ENCODE measurements at regions not wholly inside any gene's neighbourhood (a gene's known extent, or its start where the extent isn't known, plus 50 kb on each side); places are given as distances from the start of the nearest gene placed in this dataset.
"Not testable (repeated sequence)": the region's sequence is repeated elsewhere in the genome, so short reads cannot be mapped to it uniquely, and the experiment has no call there.

GRCh38 chr1:112140743-112141142 is 151.3 kb upstream of the KCND3 start:
- no peaks in the 10 kb centered on the region for H3K4me1 Mint-ChIP-seq
- Histone ChIP-seq H3K4me3 (ENCODE audit: low read length in 2 of 2) (no peak overlapping the region), H3K27me3 (ENCODE audit: insufficient read depth, low read length) (peaks cover 7% of the 10 kb centered on the region), H3K36me3 (ENCODE audit: insufficient read depth, low read length) (no peaks in the 10 kb centered on the region), H3K4me1 (ENCODE audit: insufficient read depth, low read length) (no peaks in the 10 kb centered on the region), H3K9me3 (ENCODE audit: control insufficient read depth in 1 of 2, low read length in 2 of 2) (no peaks in the 10 kb centered on the region), H3K27ac (ENCODE audit: low read depth, low read length) (no peak overlapping the region)
- no peak overlapping the region for H3K27ac Mint-ChIP-seq
- H3K9me3 Mint-ChIP-seq, result no peaks in the 10 kb centered on the region
- intact Hi-C loops (cut with micrococcal nuclease), result no loop called here
- peaks cover 12 to 26% of the 10 kb centered on the region in 2 donors for H3K27me3 Mint-ChIP-seq
- H3K36me3 Mint-ChIP-seq, result no peaks in the 10 kb centered on the region
- CTCF ChIA-PET (ENCODE audit: partially characterized antibody), result no interaction called here
- H3K4me3 Mint-ChIP-seq, result no peak overlapping the region
- POLR2A ChIA-PET (ENCODE audit: partially characterized antibody), result no interaction called here
- DNase-seq, result no peak

DNA sequence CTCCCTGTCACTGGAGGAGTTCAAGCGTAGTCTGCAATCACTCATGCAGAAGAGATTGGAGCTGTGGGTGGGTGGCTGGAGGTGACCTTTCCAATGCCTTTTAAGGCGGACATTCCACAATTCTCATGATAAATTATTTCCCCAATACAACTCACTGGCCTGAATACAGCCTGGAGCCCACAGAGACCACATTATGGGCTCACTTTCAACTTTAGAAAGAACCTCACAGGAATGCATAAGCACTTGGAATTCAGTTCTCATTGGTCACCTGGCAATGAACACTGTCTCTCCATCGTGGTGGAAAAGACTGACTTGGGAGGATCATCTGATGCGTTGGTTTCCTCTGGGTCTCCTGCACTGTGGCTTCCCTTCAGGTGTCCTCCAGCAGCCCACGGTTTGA is 151.8 kb upstream of the KCND3 start:
- no peaks in the 10 kb centered on the region for H3K36me3 ChIP-seq (ENCODE audit: insufficient read depth, low read length)
- Mint-ChIP-seq H3K36me3 (no peaks in the 10 kb centered on the region), H3K27ac (no peak overlapping the region), H3K4me3 (no peak overlapping the region), H3K27me3 (peaks cover 12 to 26% of the 10 kb centered on the region in 2 donors), H3K4me1 (no peaks in the 10 kb centered on the region), H3K9me3 (no peaks in the 10 kb centered on the region)
- H3K4me3 ChIP-seq (ENCODE audit: low read length in 2 of 2), result no peak overlapping the region
- intact Hi-C loops (cut with micrococcal nuclease), result no loop called here
- H3K27me3 ChIP-seq (ENCODE audit: insufficient read depth, low read length), result peaks cover 7% of the 10 kb centered on the region
- H3K9me3 ChIP-seq (ENCODE audit: control insufficient read depth in 1 of 2, low read length in 2 of 2), result no peaks in the 10 kb centered on the region
- no peak overlapping the region for H3K27ac ChIP-seq (ENCODE audit: low read depth, low read length)
- H3K4me1 ChIP-seq (ENCODE audit: insufficient read depth, low read length), result no peaks in the 10 kb centered on the region
- no peak for DNase-seq
- ChIA-PET CTCF (ENCODE audit: partially characterized antibody) (no interaction called here), POLR2A (ENCODE audit: partially characterized antibody) (no interaction called here)

DNA sequence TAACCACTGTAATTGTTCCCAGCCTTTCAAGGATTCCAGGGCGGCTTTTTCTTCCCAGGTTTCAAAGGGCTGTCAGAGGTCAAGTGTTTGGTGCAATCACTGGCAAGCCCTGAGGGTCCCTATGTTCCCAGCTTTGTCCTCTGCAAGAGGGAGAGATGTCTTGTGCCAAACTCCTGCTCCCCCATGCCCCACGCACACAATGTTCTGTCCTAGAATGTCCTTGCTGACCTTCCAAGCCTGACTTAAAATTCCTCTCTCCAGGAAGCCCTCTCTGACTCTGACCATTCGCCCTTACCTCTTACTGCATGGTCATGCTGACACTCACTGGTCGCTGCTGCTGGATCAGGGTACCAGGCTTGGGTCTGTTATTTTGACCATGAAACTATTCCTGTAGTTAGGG is 152.5 kb upstream of the KCND3 start:
- Mint-ChIP-seq H3K27ac (no peak overlapping the region), H3K27me3 (peaks cover 12 to 24% of the 10 kb centered on the region in 2 donors), H3K4me1 (no peaks in the 10 kb centered on the region), H3K9me3 (no peaks in the 10 kb centered on the region), H3K4me3 (no peak overlapping the region), H3K36me3 (no peaks in the 10 kb centered on the region)
- ChIA-PET CTCF (ENCODE audit: partially characterized antibody) (no interaction called here), POLR2A (ENCODE audit: partially characterized antibody) (no interaction called here)
- Histone ChIP-seq H3K36me3 (ENCODE audit: insufficient read depth, low read length) (no peaks in the 10 kb centered on the region), H3K9me3 (ENCODE audit: control insufficient read depth in 1 of 2, low read length in 2 of 2) (no peaks in the 10 kb centered on the region), H3K27me3 (ENCODE audit: insufficient read depth, low read length) (peaks cover 7% of the 10 kb centered on the region), H3K27ac (ENCODE audit: low read depth, low read length) (no peak overlapping the region), H3K4me3 (ENCODE audit: low read length in 2 of 2) (no peak overlapping the region), H3K4me1 (ENCODE audit: insufficient read depth, low read length) (no peaks in the 10 kb centered on the region)
- intact Hi-C loops (cut with micrococcal nuclease), result no loop called here
- DNase-seq, result no peak

DNA sequence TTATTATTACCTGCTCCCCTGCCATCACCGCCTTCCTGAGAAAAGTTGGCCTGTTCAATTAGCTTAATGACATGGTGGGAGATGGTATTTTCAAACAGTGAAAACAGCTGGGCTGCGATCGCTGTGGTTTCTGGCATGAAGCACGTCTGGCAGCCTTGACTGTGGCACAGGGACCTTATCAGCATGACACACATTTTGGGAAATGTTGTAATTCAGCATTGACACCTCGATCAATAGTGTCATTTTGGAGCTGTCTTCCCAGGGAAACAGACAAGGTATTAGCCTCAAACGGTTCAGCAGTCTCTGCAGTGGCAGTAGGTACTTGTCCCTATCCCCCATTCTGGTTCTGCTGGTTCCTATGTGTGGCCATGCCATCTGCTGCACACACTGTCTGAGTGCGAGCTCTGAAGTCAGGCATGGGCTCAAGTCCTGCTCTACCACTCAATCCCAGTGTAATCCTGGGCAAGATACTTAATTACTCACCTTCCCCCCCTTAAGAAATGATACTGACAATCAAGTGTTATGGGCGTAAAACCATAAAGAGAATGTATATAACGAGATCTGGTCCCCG is 154.5 kb upstream of the KCND3 start:
- ChIA-PET POLR2A (ENCODE audit: partially characterized antibody) (no interaction called here), CTCF (ENCODE audit: partially characterized antibody) (no interaction called here)
- H3K36me3 Mint-ChIP-seq, result no peaks in the 10 kb centered on the region
- peaks cover 7% of the 10 kb centered on the region for H3K27me3 ChIP-seq (ENCODE audit: insufficient read depth, low read length)
- no peaks in the 10 kb centered on the region for H3K4me1 Mint-ChIP-seq
- no peak overlapping the region for H3K4me3 ChIP-seq (ENCODE audit: low read length in 2 of 2)
- H3K4me3 Mint-ChIP-seq, result no peak overlapping the region
- H3K4me1 ChIP-seq (ENCODE audit: insufficient read depth, low read length), result no peaks in the 10 kb centered on the region
- no peak overlapping the region for H3K27ac Mint-ChIP-seq
- H3K27ac ChIP-seq (ENCODE audit: low read depth, low read length), result no peak overlapping the region
- H3K9me3 Mint-ChIP-seq, result peaks cover 0 to 15% (median 10%) of the 10 kb centered on the region in 8 donors
- intact Hi-C loops (cut with micrococcal nuclease), result no loop called here
- DNase-seq, result no peak
- no peaks in the 10 kb centered on the region for H3K9me3 ChIP-seq (ENCODE audit: control insufficient read depth in 1 of 2, low read length in 2 of 2)
- no peaks in the 10 kb centered on the region for H3K36me3 ChIP-seq (ENCODE audit: insufficient read depth, low read length)
- H3K27me3 Mint-ChIP-seq, result peaks cover 14 to 22% of the 10 kb centered on the region in 2 donors

- Histone ChIP-seq H3K27ac (ENCODE audit: low read depth, low read length) (no peak overlapping the region), H3K36me3 (ENCODE audit: insufficient read depth, low read length) (no peaks in the 10 kb centered on the region), H3K4me3 (ENCODE audit: low read length in 2 of 2) (no peak overlapping the region), H3K9me3 (ENCODE audit: control insufficient read depth in 1 of 2, low read length in 2 of 2) (no peaks in the 10 kb centered on the region), H3K27me3 (ENCODE audit: insufficient read depth, low read length) (peaks cover 7% of the 10 kb centered on the region), H3K4me1 (ENCODE audit: insufficient read depth, low read length) (no peaks in the 10 kb centered on the region)
- Mint-ChIP-seq H3K4me1 (no peaks in the 10 kb centered on the region), H3K36me3 (no peaks in the 10 kb centered on the region), H3K27ac (no peak overlapping the region), H3K9me3 (peaks cover 0 to 16% (median 11%) of the 10 kb centered on the region in 8 donors), H3K27me3 (peaks cover 13 to 20% of the 10 kb centered on the region in 2 donors), H3K4me3 (no peak overlapping the region)
- ChIA-PET POLR2A (ENCODE audit: partially characterized antibody) (no interaction called here), CTCF (ENCODE audit: partially characterized antibody) (no interaction called here)
- intact Hi-C loops (cut with micrococcal nuclease), result no loop called here
- DNase-seq, result no peak
These were observed 155.4 kb upstream of the KCND3 start for GRCh38 chr1:112144733-112145426.

DNA sequence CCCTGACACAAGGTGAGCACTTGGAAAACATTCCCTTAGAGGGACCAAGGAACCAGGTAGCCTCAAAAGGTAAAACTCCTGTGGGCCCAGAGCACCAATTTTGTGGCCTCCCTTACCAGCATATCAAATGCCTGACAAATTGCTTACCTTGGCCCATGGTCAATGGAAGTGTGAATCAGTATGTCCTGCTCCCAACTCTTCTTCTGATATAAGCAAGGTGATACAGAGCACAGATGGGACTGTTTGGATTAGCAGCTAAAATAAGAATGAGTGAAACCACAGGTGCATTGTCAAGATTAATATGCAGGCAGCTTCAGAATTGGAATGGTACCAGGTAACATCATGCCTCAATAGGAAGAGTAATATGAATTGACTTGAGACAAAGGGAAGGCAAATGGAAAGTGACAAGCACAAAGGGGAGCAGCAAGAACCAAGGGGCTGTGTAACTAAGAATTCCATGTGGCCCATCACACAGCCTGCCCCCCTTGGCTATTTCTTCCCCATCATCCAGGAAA is 156.8 kb upstream of the KCND3 start:
- H3K9me3 ChIP-seq (ENCODE audit: control insufficient read depth in 1 of 2, low read length in 2 of 2), result no peaks in the 10 kb centered on the region
- Mint-ChIP-seq H3K4me1 (no peaks in the 10 kb centered on the region), H3K27ac (no peak overlapping the region), H3K4me3 (no peak overlapping the region), H3K27me3 (peaks cover 10 to 15% of the 10 kb centered on the region in 2 donors), H3K9me3 (peaks cover 0 to 28% (median 15%) of the 10 kb centered on the region in 8 donors), H3K36me3 (no peaks in the 10 kb centered on the region)
- H3K27me3 ChIP-seq (ENCODE audit: insufficient read depth, low read length), result peaks cover 7% of the 10 kb centered on the region
- H3K4me3 ChIP-seq (ENCODE audit: low read length in 2 of 2), result no peak overlapping the region
- H3K4me1 ChIP-seq (ENCODE audit: insufficient read depth, low read length), result no peaks in the 10 kb centered on the region
- intact Hi-C loops (cut with micrococcal nuclease), result no loop called here
- no peak for DNase-seq
- ChIA-PET POLR2A (ENCODE audit: partially characterized antibody) (no interaction called here), CTCF (ENCODE audit: partially characterized antibody) (no interaction called here)
- no peaks in the 10 kb centered on the region for H3K36me3 ChIP-seq (ENCODE audit: insufficient read depth, low read length)
- no peak overlapping the region for H3K27ac ChIP-seq (ENCODE audit: low read depth, low read length)

GRCh38 chr1:112160214-112160613 is 170.7 kb upstream of the KCND3 start:
- H3K4me1 ChIP-seq (ENCODE audit: insufficient read depth, low read length); H3K4me3 Mint-ChIP-seq; H3K4me3 ChIP-seq (ENCODE audit: low read length in 2 of 2); DNase-seq; H3K36me3 ChIP-seq (ENCODE audit: insufficient read depth, low read length); H3K27ac ChIP-seq (ENCODE audit: low read depth, low read length); POLR2A ChIA-PET (ENCODE audit: partially characterized antibody); intact Hi-C loops (cut with micrococcal nuclease); H3K27me3 ChIP-seq (ENCODE audit: insufficient read depth, low read length); H3K9me3 ChIP-seq (ENCODE audit: control insufficient read depth in 1 of 2, low read length in 2 of 2); H3K4me1 Mint-ChIP-seq; H3K27ac Mint-ChIP-seq; CTCF ChIA-PET (ENCODE audit: partially characterized antibody); H3K36me3 Mint-ChIP-seq: not testable (repeated sequence)
- peaks cover 10 to 15% of the 10 kb centered on the region in 2 donors for H3K27me3 Mint-ChIP-seq
- H3K9me3 Mint-ChIP-seq, result peaks cover 0 to 20% (median 6%) of the 10 kb centered on the region in 8 donors
